ENCODE measurements at regions not wholly inside any gene's neighbourhood (a gene's known extent, or its start where the extent isn't known, plus 50 kb on each side); places are given as distances from the start of the nearest gene placed in this dataset.
"Not testable (repeated sequence)": the region's sequence is repeated elsewhere in the genome, so short reads cannot be mapped to it uniquely, and the experiment has no call there.

DNA sequence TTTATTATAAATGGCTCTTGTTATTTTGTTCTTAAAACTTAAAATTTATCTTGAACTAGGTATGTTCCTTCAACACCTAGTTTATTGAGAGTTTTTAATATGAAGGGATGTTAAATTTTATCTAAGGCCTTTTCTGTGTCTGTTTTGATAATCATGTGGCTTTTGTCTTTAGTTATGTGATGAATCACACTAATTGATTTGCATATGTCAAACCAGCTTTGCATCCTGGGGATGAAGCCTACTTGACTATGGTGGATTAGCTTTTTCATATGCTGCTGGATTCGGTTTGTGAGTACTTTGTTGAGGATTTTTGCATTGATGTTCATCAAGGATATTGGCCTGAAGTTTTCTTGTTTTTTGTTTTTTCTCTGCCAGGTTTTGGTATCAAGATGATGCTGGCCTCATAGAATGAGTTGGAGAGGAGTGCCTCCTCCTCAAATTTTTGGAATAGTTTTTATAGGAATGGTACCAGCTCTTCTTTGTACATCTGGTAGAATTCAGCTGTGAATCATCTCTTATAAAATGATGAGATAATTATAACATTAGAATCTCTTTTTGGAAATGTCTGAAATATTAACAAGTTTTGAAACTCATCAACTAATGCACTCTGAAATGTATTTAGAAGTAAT is 78.7 kb upstream of the AGR3 start:
- Mint-ChIP-seq H3K27ac (no peak overlapping the region), H3K9me3 (peaks cover 4% of the 10 kb centered on the region), H3K36me3 (no peaks in the 10 kb centered on the region), H3K4me1 (no peaks in the 10 kb centered on the region), H3K27me3 (peaks cover 6% of the 10 kb centered on the region), H3K4me3 (no peak overlapping the region)
- ATAC-seq (ENCODE audit: low read depth) = no peak
- no peak for DNase-seq
- POLR2A ChIA-PET = no interaction called here

DNA sequence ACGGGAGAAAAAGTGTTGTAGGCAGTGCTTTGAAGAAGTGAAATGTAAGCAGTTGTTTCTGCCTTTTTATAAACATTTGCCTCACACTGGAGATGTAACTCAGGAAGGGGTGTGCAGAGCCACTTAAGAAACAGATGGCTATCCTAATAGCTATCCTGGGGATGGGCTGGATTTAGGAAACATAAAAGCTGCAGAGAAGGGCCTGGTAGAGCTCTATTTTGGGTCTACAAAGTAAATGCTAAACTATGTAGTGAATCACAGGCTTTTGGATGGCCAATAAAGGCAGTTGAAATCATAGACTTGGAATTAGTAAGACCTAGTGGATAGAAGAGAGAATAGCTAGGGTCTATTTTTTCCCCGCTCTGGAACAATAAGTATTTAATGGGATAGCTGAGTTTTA is 79.9 kb upstream of the AGR3 start:
- no peak for ATAC-seq (ENCODE audit: low read depth)
- POLR2A ChIA-PET = no interaction called here
- H3K4me1 Mint-ChIP-seq = no peaks in the 10 kb centered on the region
- no peak overlapping the region for H3K27ac Mint-ChIP-seq
- no peaks in the 10 kb centered on the region for H3K36me3 Mint-ChIP-seq
- H3K27me3 Mint-ChIP-seq = peaks cover 6% of the 10 kb centered on the region
- H3K9me3 Mint-ChIP-seq = peaks cover 4% of the 10 kb centered on the region
- H3K4me3 Mint-ChIP-seq = no peak overlapping the region
- DNase-seq = no peak

DNA sequence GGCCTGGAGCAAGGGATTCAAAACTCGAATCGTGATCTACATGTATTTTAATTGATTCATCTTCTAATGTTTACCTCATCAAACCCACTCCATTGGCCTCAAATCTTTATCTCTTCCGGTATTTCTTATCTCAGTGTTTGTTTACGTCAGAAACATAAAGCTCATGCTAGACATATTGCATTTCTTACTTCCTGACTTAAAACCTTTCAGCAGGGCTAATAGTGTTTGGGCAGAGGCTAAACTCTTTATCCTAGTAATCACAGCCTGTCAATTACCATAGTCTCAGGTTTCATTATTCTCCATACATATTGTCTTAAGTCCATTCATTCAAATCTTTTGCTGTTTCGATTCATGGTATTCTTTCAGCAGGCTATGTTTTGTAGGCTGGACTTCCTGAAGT is 81.3 kb upstream of the AGR3 start:
- Mint-ChIP-seq H3K27ac (no peak overlapping the region), H3K27me3 (peaks cover 8% of the 10 kb centered on the region), H3K9me3 (peaks cover 4% of the 10 kb centered on the region), H3K4me1 (no peaks in the 10 kb centered on the region), H3K4me3 (no peak overlapping the region), H3K36me3 (no peaks in the 10 kb centered on the region)
- no peak for DNase-seq
- POLR2A ChIA-PET = no interaction called here
- no peak for ATAC-seq (ENCODE audit: low read depth)

DNA sequence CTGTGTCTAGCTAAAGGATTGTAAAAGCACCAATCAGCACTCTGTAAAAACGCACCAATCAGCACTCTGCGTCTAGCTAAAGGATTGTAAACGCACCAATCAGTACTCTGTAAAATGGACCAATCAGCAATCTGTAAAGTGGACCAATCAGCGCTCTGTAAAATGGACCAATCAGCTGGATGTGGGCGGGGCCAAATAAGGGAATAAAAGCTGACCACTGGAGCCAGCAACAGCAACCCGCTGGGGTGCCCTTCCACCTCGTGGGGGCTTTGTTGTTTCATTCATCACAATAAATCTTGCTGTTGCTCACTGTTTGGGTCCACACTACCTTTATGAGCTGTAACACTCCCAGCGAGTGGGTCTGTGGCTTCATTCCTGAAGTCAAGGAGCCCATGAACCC is 83.9 kb upstream of the AGR3 start:
- H3K9me3 Mint-ChIP-seq, POLR2A ChIA-PET: not testable (repeated sequence)
- H3K27me3 Mint-ChIP-seq = peaks cover 15% of the 10 kb centered on the region

DNA sequence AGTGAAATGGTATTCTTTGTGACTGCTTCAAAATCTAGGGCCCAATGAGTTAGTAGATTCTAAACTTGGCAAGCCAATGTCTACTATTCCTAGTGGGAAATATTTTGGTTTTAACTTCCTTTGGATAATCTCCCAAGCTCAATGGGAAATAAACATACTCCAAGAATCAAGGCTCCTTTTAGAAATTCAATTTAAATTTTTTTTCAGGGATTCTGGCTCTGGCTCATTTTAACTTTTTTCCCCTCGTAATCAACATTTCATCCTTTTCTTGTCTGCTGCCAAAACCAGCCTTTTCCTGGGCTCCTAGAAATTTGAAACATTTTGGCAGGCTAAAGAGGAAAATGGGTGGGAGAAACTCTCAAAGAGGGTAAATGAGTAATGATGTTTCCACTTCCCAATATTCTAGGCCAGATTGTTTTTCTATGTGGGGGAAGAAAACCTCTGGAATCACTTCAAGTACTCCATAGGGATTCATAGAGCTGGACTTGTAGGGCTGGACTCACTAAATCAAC is 85.6 kb upstream of the AGR3 start:
- H3K4me3 Mint-ChIP-seq = no peak overlapping the region
- POLR2A ChIA-PET = no interaction called here
- ATAC-seq (ENCODE audit: low read depth) (no peak), DNase-seq (no peak)
- H3K9me3 Mint-ChIP-seq = peaks cover 2% of the 10 kb centered on the region
- no peaks in the 10 kb centered on the region for H3K36me3 Mint-ChIP-seq
- no peaks in the 10 kb centered on the region for H3K4me1 Mint-ChIP-seq
- no peak overlapping the region for H3K27ac Mint-ChIP-seq
- peaks cover 21% of the 10 kb centered on the region for H3K27me3 Mint-ChIP-seq

More for the DNA sequence above, 83.9 kb upstream of the AGR3 start:
- not testable (repeated sequence) for H3K4me1 Mint-ChIP-seq; ATAC-seq (ENCODE audit: low read depth); H3K36me3 Mint-ChIP-seq; H3K4me3 Mint-ChIP-seq; DNase-seq; H3K27ac Mint-ChIP-seq

DNA sequence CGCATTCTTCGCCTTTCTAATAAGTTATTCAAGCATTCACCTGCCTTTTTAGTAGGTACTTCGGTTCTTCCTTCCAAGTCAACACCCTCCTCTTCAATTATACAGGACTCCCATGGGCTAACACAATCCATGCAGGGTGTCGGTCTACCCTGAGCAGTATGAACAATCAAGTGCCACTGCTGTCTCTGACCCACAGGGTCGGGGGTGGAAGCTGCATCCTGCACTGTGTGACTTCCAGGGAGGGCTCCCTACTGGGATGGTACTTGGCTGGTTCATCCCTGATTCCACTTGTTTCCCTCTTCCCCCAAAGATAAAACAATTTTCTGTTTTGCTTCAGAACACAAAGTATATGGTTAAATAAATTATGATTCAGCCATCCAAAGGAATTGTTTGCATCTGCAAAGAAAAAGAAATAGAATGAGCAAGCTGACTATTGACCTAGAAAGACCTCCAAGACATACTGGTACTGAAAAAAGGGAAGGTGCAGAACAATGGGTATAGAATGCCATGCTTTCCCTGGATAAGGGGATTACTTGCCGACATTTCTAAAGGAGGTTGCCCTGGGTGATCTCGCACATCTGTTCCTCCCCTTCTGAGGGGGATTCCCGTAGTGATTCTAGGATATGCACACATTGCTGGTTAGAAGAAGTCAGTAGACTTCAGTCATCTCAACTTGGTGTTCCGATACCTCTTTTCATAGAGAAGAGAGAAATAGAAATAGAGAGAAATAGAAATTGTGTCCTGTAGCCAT is 89.1 kb upstream of the AGR3 start:
- no peak for ATAC-seq (ENCODE audit: low read depth)
- POLR2A ChIA-PET = no interaction called here
- H3K4me1 Mint-ChIP-seq = peaks cover 6% of the 10 kb centered on the region
- H3K27ac Mint-ChIP-seq = no peak overlapping the region
- no peak overlapping the region for H3K4me3 Mint-ChIP-seq
- peaks cover 18% of the 10 kb centered on the region for H3K27me3 Mint-ChIP-seq
- no peak for DNase-seq
- H3K9me3 Mint-ChIP-seq = no peaks in the 10 kb centered on the region
- H3K36me3 Mint-ChIP-seq = no peaks in the 10 kb centered on the region

DNA sequence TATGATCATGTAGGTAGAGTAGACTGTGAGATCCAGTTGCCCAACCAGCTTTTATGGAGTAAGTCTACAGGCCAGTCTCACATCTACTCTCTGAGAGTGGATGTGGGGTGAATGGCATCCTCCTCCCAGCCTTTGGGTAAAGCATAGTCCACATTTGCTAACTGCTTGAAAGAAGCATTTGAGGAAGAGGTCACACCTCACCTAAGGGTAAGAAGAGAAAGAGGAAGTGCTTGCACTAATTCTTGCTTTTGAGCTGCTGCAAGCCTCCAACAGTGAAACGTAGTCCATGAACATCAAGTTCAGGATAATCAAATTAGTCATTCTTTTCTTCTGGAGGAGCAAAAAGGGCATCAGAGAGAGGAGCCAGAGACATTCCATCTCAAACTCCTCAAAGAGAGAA is 93.9 kb upstream of the AGR3 start:
- Mint-ChIP-seq H3K27me3 (peaks cover 21% of the 10 kb centered on the region), H3K9me3 (no peaks in the 10 kb centered on the region), H3K27ac (peak overlapping the region; percentile 28), H3K4me3 (peak overlapping the region; percentile 12), H3K36me3 (no peaks in the 10 kb centered on the region), H3K4me1 (peaks cover 8% of the 10 kb centered on the region)
- DNase-seq (no peak), ATAC-seq (ENCODE audit: low read depth) (peak; percentile 71)
- POLR2A ChIA-PET = no interaction called here

DNA sequence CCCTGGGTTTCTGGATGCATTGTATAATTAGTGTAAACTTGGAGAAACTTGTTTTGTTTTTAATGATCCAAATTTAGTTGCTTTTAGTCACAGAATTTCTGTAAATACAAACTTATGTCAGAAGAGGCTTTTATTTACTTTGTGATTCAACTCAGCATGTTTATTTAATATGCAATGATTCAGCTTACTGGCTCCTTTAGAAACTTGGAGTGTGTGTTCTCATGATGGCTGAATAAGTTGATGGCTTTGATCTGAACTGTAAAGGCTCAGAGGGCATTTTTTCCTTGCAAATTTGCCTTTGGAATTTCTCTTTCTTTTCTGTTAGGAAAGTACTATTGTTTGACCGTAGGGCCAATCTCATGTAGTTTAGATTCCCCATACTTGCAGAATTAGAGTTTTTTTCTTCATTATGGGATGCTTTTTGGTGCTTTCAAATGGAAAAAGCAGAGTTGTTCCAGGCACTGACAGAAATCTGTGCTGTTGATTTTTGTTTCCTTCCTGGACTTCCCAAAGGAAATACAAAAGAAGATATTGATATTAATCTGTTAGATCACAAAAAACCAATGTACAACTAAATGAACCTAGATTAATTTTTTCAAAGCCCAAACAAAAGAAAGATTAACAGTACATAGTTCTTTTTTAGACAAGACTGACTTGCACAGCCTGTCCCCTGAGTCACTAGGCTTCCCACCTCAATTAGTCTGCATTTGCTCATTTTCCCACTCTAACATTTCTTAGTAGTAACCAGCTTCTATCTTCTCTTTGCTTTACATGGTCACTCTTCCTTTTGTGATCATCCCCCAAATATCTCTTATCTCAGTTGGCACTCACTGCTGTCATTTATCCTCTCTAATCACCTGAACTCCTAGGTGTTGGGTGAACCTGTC is 96.8 kb upstream of the AGR3 start:
- no peaks in the 10 kb centered on the region for H3K36me3 Mint-ChIP-seq
- peaks cover 24% of the 10 kb centered on the region for H3K27me3 Mint-ChIP-seq
- no peak for DNase-seq
- no peak for ATAC-seq (ENCODE audit: low read depth)
- no peak overlapping the region for H3K27ac Mint-ChIP-seq
- POLR2A ChIA-PET = no interaction called here
- H3K4me1 Mint-ChIP-seq = peaks cover 15% of the 10 kb centered on the region
- no peak overlapping the region for H3K4me3 Mint-ChIP-seq
- H3K9me3 Mint-ChIP-seq = no peaks in the 10 kb centered on the region

DNA sequence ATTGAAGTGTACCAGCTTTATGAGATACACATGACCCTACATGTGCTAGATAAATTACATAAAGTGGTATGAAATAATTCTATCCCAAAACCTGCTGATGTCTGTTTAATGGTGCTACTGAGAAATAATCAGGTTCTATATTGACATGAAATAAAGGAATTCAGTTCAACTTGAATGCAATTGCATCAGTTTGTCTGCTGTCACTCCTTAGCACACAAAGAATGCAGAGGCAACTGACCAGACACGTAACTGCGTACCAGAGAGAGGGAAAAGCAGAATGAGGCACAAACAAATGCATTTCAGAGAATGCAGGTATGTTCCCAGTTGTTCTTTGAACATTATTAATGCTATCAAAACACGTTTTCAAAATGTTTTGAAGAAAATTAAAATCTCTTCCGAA is 98.8 kb upstream of the AGR3 start:
- H3K27me3 Mint-ChIP-seq = peaks cover 24% of the 10 kb centered on the region
- H3K36me3 Mint-ChIP-seq = peaks cover under 1% of the 10 kb centered on the region
- no peak overlapping the region for H3K27ac Mint-ChIP-seq
- no peak overlapping the region for H3K4me3 Mint-ChIP-seq
- H3K4me1 Mint-ChIP-seq = peaks cover 17% of the 10 kb centered on the region
- H3K9me3 Mint-ChIP-seq = no peaks in the 10 kb centered on the region
- DNase-seq (no peak), ATAC-seq (ENCODE audit: low read depth) (no peak)
- POLR2A ChIA-PET = no interaction called here

DNA sequence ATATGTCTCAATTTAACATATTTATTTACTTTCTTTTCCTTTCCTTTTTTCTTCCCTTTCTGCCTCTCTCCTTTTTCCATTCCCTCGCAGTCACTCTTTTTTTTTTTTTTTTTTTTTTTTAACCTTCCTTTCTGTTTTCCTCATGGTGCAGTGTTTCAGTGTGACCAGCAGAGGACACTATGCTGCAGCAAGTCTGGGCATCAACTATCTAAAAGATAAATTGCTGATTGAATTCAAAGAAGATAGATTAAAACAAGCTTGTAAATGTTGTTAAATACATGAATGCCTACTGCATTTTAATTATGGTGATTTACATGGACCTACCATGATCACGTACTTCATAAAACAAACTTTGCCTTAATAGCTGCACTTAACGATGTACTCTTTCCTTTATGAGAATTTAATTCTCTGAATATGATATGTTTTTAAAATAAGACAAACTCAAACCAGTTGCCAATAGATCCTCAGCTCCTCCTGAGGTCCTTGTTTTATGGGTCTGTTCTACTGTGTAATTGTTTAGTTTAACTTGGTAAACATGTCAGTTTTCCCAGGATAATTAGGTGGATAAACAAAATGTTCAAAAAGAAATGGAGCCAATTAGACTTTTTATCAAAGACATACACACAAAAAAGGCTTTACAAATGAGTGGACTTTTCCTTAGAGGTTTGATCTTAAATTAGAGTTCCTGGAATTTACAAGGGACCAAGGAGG is 101.0 kb upstream of the AGR3 start:
- H3K27ac Mint-ChIP-seq = no peak overlapping the region
- POLR2A ChIA-PET = interaction anchor here (0.7 to 1.0 kb wide), 2 partner anchors 28 to 315 kb away, joined by 3 read pairs; partner anchors contain the start of gene AHR
- H3K9me3 Mint-ChIP-seq = no peaks in the 10 kb centered on the region
- H3K4me3 Mint-ChIP-seq = peak overlapping the region; percentile 28
- H3K4me1 Mint-ChIP-seq = peaks cover 13% of the 10 kb centered on the region
- ATAC-seq (ENCODE audit: low read depth) (peak; percentile 63), DNase-seq (no peak)
- H3K36me3 Mint-ChIP-seq = peaks cover 2% of the 10 kb centered on the region
- peaks cover 27% of the 10 kb centered on the region for H3K27me3 Mint-ChIP-seq

DNA sequence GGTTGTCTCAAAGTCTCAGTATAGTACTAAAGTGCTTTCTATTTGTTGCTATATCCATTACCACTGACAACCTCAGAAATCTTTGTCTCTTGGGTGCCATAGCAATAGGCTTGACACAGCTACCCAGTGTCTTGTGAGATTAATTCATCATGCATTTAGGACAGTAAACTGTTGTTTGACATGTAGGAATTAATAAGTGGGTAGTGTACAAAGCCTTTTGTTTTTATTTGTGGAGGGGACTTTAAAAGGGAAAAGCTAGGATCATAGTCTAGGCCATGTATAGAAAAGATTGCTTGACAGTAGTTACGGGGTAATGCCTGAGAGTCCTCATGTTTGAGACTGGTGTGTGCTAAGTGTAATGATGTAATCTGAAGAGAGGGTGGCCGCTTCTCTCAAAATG is 102.6 kb upstream of the AGR3 start:
- POLR2A ChIA-PET = no interaction called here
- no peak overlapping the region for H3K4me3 Mint-ChIP-seq
- peaks cover 4% of the 10 kb centered on the region for H3K36me3 Mint-ChIP-seq
- H3K27me3 Mint-ChIP-seq = peaks cover 22% of the 10 kb centered on the region
- H3K4me1 Mint-ChIP-seq = peaks cover 17% of the 10 kb centered on the region
- ATAC-seq (ENCODE audit: low read depth) (no peak), DNase-seq (no peak)
- no peaks in the 10 kb centered on the region for H3K9me3 Mint-ChIP-seq
- no peak overlapping the region for H3K27ac Mint-ChIP-seq

DNA sequence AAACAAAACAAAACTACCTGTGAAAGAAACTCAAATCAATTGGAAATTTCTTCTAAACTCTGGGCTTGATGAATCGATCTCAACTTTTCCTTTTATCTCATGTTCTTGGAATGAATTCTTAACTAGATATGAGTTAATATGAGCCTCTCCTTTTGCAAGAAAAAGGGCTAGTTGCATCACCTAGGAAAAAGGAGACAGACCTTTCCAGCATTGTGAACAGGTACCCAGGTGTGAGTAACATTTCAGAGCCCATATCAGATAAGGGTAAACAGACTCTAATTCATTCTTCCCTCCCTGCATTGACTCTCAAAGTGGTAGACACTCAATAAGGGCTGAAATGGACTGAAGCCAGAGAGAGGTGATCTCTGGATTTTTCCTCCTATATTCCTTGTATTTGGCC is 103.8 kb upstream of the AGR3 start:
- Mint-ChIP-seq H3K4me3 (no peak overlapping the region), H3K27ac (no peak overlapping the region), H3K9me3 (no peaks in the 10 kb centered on the region), H3K36me3 (peaks cover 6% of the 10 kb centered on the region), H3K4me1 (peaks cover 17% of the 10 kb centered on the region), H3K27me3 (peaks cover 21% of the 10 kb centered on the region)
- POLR2A ChIA-PET = no interaction called here
- ATAC-seq (ENCODE audit: low read depth) (no peak), DNase-seq (no peak)

DNA sequence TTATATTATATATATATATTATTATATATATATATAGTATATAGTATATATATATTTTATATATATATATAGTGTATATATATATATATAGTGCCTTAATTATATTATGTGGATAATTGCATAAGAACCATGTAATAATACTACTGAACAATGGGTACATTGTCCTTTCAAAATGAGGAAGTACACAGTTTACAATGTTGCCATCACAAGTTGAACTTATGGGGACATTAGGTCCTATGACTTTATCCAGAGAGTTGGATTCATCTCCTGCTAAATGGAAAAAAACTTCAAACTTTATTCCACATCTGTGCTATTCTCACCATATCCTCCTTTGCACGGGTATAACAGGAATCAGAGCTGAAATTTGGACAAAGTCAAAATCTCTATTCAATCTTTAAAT is 105.0 kb upstream of the AGR3 start:
- no peaks in the 10 kb centered on the region for H3K9me3 Mint-ChIP-seq
- peaks cover 18% of the 10 kb centered on the region for H3K27me3 Mint-ChIP-seq
- DNase-seq = no peak
- H3K4me3 Mint-ChIP-seq = no peak overlapping the region
- no peak overlapping the region for H3K27ac Mint-ChIP-seq
- peaks cover 6% of the 10 kb centered on the region for H3K36me3 Mint-ChIP-seq
- POLR2A ChIA-PET = no interaction called here
- no peak for ATAC-seq (ENCODE audit: low read depth)
- peaks cover 18% of the 10 kb centered on the region for H3K4me1 Mint-ChIP-seq
